AG04449 (cell line): ENCODE measurements at regions not wholly inside any gene's neighbourhood (a gene's known extent, or its start where the extent isn't known, plus 50 kb on each side); places are given as distances from the start of the nearest gene placed in this dataset.

Source experiments
- CTCF ChIA-PET: fragments of 350-600 bp; formaldehyde crosslinking; extraction: SDS; loops from one replicate; lab custom pipeline; 2021; ENCODE audit warnings: antibody characterized with exemption; lab: Yijun Ruan, JAX
- POLR2A ChIA-PET: fragments of 400-600, 350-600 bp; formaldehyde crosslinking; extraction: SDS; loops from one replicate; lab custom pipeline; 2020; ENCODE audit warnings: antibody characterized with exemption, inconsistent platforms; lab: Yijun Ruan, JAX
- DNase-seq: peaks from one replicate; pipeline ENCODE4 v3.0.0-alpha.2; 2010; ENCODE audit warnings: low read depth, low spot score
- H3K4me3 ChIP-seq: 2 replicates; pipeline ENCODE4 v1.5.1; 2011; ENCODE audit warnings: low read depth, mild to moderate bottlenecking, control low read depth, low read length
- CTCF ChIP-seq: IDR thresholded peaks from one replicate; pipeline ENCODE4 v1.5.1; 2011; ENCODE audit warnings: mild to moderate bottlenecking, moderate library complexity, low read length, control low read depth, inconsistent platforms; ENCODE audit not compliant: insufficient read depth; ENCODE audit errors: missing control alignments

- TF ChIP-seq CTCF: no peak
- ChIA-PET POLR2A (no interaction called here), CTCF (interaction anchor here (1.0 kb wide), 1 partner anchor 18 kb away, joined by 4 read pairs; no protein-coding TSS in a partner anchor)
- no peak overlapping the region for H3K4me3 ChIP-seq
- no peak for DNase-seq
Measured at GRCh38 chr20:63074182-63074581, 67.4 kb upstream of the BHLHE23 start.

- DNase-seq: no peak
- ChIA-PET CTCF (no interaction called here), POLR2A (no interaction called here)
- H3K4me3 ChIP-seq: no peak overlapping the region
- TF ChIP-seq CTCF: no peak
Measured at GRCh38 chr20:63073738-63074065, 66.9 kb upstream of the BHLHE23 start.

- ChIA-PET CTCF (interaction anchor here (2.6 kb wide), 1 partner anchor 17 kb away, joined by 13 read pairs; no protein-coding TSS in a partner anchor), POLR2A (no interaction called here)
Measured at GRCh38 chr20:63072991-63073737, 66.4 kb upstream of the BHLHE23 start.

GRCh38 chr20:63072231-63072791 lies 65.5 kb upstream of the BHLHE23 start:
- no peak for TF ChIP-seq CTCF
- ChIA-PET CTCF (interaction anchor here (2.6 kb wide), 1 partner anchor 16 kb away, joined by 13 read pairs; no protein-coding TSS in a partner anchor), POLR2A (no interaction called here)
- no peak for DNase-seq
- H3K4me3 ChIP-seq: no peak overlapping the region

More at GRCh38 chr20:63072991-63073737, 66.4 kb upstream of the BHLHE23 start:
- no peak overlapping the region for H3K4me3 ChIP-seq
- TF ChIP-seq CTCF: no peak
- no peak for DNase-seq

GRCh38 chr20:63071541-63072181 lies 64.9 kb upstream of the BHLHE23 start:
- TF ChIP-seq CTCF: no peak
- CTCF ChIA-PET: interaction anchor here (2.6 kb wide), 1 partner anchor 16 kb away, joined by 13 read pairs; no protein-coding TSS in a partner anchor
- no peak overlapping the region for H3K4me3 ChIP-seq
- POLR2A ChIA-PET: no interaction called here
- DNase-seq: peak; percentile 7
